ENCODE measurements at regions not wholly inside any gene's neighbourhood (a gene's known extent, or its start where the extent isn't known, plus 50 kb on each side); places are given as distances from the start of the nearest gene placed in this dataset.

GRCh38 chr4:53720776-53721175, 129.5 kb upstream of the LNX1 start:
- ATAC-seq (no peak), DNase-seq (ENCODE audit: low spot score) (no peak)
- Mint-ChIP-seq H3K27ac (no peak overlapping the region), H3K27me3 (ENCODE audit: insufficient read depth, low read depth, poor library complexity) (no peaks in the 10 kb centered on the region), H3K9me3 (no peaks in the 10 kb centered on the region; the same call in 2 of the 3 replicates), H3K36me3 (ENCODE audit: low read depth) (no peaks in the 10 kb centered on the region), H3K4me3 (no peak overlapping the region), H3K4me1 (peaks cover 3% of the 10 kb centered on the region; the same call in 1 of the 3 replicates)
- Histone ChIP-seq H2AFZ (no peak overlapping the region), H3K27me3 (ENCODE audit: insufficient read depth) (no peaks in the 10 kb centered on the region), H3F3A (replicated peaks; ENCODE audit: low read depth) (no peaks in the 10 kb centered on the region), H3K36me3 (ENCODE audit: insufficient read depth) (no peaks in the 10 kb centered on the region), H3K4me2 (no peak overlapping the region), H3K79me2 (replicated peaks; ENCODE audit: insufficient read depth) (no peaks in the 10 kb centered on the region), H3K9me2 (ENCODE audit: insufficient read depth) (0 out of 2 replicates have a peak, but pooled peaks cover 3% of the 10 kb centered on the region), H3K4me3 (no peak overlapping the region), H3K4me1 (ENCODE audit: insufficient read depth) (no peaks in the 10 kb centered on the region), H4K20me1 (replicated peaks; ENCODE audit: insufficient read depth) (no peaks in the 10 kb centered on the region), H3K27ac (ENCODE audit: low read depth) (no peak overlapping the region)
- TF ChIP-seq ZNF114 (CRISPR knock-in tag; IDR thresholded peaks at IDR 0.05) (no peak), ZNF331 (CRISPR knock-in tag; IDR thresholded peaks at IDR 0.05; ENCODE audit: low read depth) (no peak), NANOG (IDR thresholded peaks at IDR 0.05; ENCODE audit: borderline replicate concordance) (no peak), EZH2 (IDR thresholded peaks at IDR 0.05; ENCODE audit: low read depth, unreplicated experiment) (no peak)

- Histone ChIP-seq H3K4me1 (ENCODE audit: insufficient read depth) (peaks cover 3% of the 10 kb centered on the region; the same call in 1 of the 2 replicates), H3F3A (replicated peaks; ENCODE audit: low read depth) (no peaks in the 10 kb centered on the region), H3K79me2 (replicated peaks; ENCODE audit: insufficient read depth) (no peaks in the 10 kb centered on the region), H3K27ac (ENCODE audit: low read depth) (no peak overlapping the region), H3K36me3 (ENCODE audit: insufficient read depth) (no peaks in the 10 kb centered on the region), H3K27me3 (ENCODE audit: insufficient read depth) (no peaks in the 10 kb centered on the region), H4K20me1 (replicated peaks; ENCODE audit: insufficient read depth) (no peaks in the 10 kb centered on the region), H3K4me3 (no peak overlapping the region), H2AFZ (no peak overlapping the region), H3K4me2 (no peak overlapping the region), H3K9me2 (ENCODE audit: insufficient read depth) (0 out of 2 replicates have a peak, but pooled peaks cover 3% of the 10 kb centered on the region)
- Mint-ChIP-seq H3K9me3 (no peaks in the 10 kb centered on the region; the same call in 2 of the 3 replicates), H3K27me3 (ENCODE audit: insufficient read depth, low read depth, poor library complexity) (no peaks in the 10 kb centered on the region), H3K27ac (no peak overlapping the region), H3K4me3 (no peak overlapping the region), H3K4me1 (peaks cover 3% of the 10 kb centered on the region; the same call in 1 of the 3 replicates), H3K36me3 (ENCODE audit: low read depth) (no peaks in the 10 kb centered on the region)
- no peak for ATAC-seq
- DNase-seq (ENCODE audit: low spot score), result no peak
- no peak for TF ChIP-seq POLR2AphosphoS5 (IDR thresholded peaks at IDR 0.05; ENCODE audit: low read depth)
- TF ChIP-seq CTCF (conservative IDR thresholded peaks at IDR 0.05; ENCODE audit: low read depth in 2 of 2), result no peak
- no peak for TF ChIP-seq STAT1 (IDR thresholded peaks at IDR 0.05; ENCODE audit: unreplicated experiment)
- no peak for TF ChIP-seq NANOG (IDR thresholded peaks at IDR 0.05; ENCODE audit: borderline replicate concordance)
- TF ChIP-seq EZH2phosphoT487 (IDR thresholded peaks at IDR 0.05; ENCODE audit: unreplicated experiment), result no peak
- TF ChIP-seq REST (IDR thresholded peaks at IDR 0.05; ENCODE audit: unreplicated experiment), result no peak
- TF ChIP-seq CREB1 (CRISPR knock-in tag; IDR thresholded peaks at IDR 0.05; ENCODE audit: low read depth), result no peak
- no peak for TF ChIP-seq JUNB (IDR thresholded peaks at IDR 0.05; ENCODE audit: unreplicated experiment)
- TF ChIP-seq ZNF114 (CRISPR knock-in tag; IDR thresholded peaks at IDR 0.05), result no peak
- TF ChIP-seq ZNF331 (CRISPR knock-in tag; IDR thresholded peaks at IDR 0.05; ENCODE audit: low read depth), result no peak
- no peak for TF ChIP-seq ETS1 (IDR thresholded peaks at IDR 0.05)
- TF ChIP-seq EZH2 (IDR thresholded peaks at IDR 0.05; ENCODE audit: low read depth, unreplicated experiment), result no peak
Observed at GRCh38 chr4:53717064-53717549, 125.8 kb upstream of the LNX1 start.

Data from GM23338 (cell line).